ENCODE measurements at regions not wholly inside any gene's neighbourhood (a gene's known extent, or its start where the extent isn't known, plus 50 kb on each side); places are given as distances from the start of the nearest gene placed in this dataset.

DNA sequence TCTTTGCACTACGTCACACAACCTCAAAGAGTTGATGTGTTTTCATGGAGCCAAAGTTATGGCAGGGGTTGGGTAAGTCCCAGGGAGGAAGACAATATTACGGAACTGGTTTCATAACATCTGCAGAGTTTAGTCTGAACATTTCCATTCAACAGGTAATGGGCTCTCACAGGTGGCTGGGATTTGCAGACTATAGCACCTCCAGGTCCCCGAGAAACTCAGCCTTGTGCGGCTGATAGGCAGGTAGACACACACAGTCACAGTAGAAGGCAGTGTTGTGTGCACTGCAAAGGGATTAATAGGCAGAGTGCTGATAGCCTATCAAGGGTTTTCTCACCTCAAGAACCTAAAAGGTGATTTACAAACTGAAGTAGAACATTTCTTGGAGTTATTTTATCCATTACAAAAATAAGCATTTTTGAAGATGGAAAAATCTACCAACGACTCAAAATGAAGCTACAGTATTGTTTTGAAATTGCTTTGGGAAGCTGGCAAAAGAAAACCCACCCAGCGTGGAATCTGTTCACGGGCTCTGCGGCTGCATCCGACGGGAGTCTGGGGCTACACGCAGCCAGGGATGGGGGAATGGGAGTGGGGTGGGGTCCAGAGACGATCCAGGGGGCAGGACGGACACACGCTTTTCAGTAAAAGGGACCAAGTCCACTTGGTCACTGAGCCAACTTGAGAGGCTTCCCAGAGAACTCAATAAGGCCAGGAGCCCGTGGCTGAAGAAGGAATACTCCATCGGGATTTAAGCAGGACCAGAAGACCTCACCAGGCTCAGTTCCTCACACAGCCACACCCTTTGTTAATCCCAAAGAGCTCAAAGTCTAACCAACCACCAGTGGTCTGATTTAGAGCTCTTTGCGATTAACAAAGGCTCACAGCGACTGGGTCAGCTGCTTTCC, 82.9 kb downstream of the CHRNA1 start:
- ChIA-PET POLR2A (no interaction called here), CTCF (interaction anchor here (0.6 to 8.4 kb wide), 6 partner anchors 9 to 303 kb away, joined by 3 to 146 read pairs (median 4); no protein-coding TSS in a partner anchor)
- DNase-seq (ENCODE audit: low read depth, low spot score) = no peak
- TF ChIP-seq, protein P1, sequence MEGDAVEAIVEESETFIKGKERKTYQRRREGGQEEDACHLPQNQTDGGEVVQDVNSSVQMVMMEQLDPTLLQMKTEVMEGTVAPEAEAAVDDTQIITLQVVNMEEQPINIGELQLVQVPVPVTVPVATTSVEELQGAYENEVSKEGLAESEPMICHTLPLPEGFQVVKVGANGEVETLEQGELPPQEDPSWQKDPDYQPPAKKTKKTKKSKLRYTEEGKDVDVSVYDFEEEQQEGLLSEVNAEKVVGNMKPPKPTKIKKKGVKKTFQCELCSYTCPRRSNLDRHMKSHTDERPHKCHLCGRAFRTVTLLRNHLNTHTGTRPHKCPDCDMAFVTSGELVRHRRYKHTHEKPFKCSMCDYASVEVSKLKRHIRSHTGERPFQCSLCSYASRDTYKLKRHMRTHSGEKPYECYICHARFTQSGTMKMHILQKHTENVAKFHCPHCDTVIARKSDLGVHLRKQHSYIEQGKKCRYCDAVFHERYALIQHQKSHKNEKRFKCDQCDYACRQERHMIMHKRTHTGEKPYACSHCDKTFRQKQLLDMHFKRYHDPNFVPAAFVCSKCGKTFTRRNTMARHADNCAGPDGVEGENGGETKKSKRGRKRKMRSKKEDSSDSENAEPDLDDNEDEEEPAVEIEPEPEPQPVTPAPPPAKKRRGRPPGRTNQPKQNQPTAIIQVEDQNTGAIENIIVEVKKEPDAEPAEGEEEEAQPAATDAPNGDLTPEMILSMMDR (IDR thresholded peaks at IDR 0.05; ENCODE audit: low read depth, low read length) = no peak
- Histone ChIP-seq H3K27me3 (ENCODE audit: control insufficient read depth, insufficient read depth, low read length) (peaks cover 3% of the 10 kb centered on the region), H3K27ac (ENCODE audit: low read depth, low read length) (no peak overlapping the region), H3K4me3 (ENCODE audit: low read depth, low read length) (peak overlapping the region; percentile 83), H3K9me3 (ENCODE audit: control insufficient read depth, insufficient read depth, low read length) (no peaks in the 10 kb centered on the region)

DNA sequence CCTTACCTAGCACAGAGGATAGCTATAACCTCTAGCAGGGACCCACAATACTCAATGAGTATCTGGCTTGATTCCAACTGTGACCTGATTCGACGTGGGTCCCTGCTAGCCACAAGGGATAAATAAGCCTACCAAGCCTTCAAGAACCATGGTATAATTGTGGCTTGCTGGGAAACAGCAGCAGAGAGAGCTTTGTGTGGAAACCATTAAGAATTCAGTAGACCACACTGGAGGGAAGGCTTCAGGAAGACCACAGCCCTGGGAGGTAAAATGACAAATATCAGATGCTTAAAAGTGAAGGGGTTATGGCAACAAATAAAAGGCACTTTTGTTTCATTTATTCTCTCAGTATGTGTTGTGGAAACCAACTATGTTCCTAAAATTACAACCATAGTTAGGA, 82.6 kb upstream of the WIPF1 start:
- TF ChIP-seq, protein P1 (IDR thresholded peaks at IDR 0.05; ENCODE audit: low read depth, low read length) = no peak
- POLR2A ChIA-PET = no interaction called here
- DNase-seq (ENCODE audit: low read depth, low spot score) = no peak
- H3K27ac ChIP-seq (ENCODE audit: low read depth, low read length) = no peak overlapping the region
- CTCF ChIA-PET = interaction anchor here (0.7 to 1.6 kb wide), 4 partner anchors 9 to 103 kb away, joined by 3 to 9 read pairs (median 4); no protein-coding TSS in a partner anchor
- no peak overlapping the region for H3K4me3 ChIP-seq (ENCODE audit: low read depth, low read length)
- H3K27me3 ChIP-seq (ENCODE audit: control insufficient read depth, insufficient read depth, low read length) = peaks cover 3% of the 10 kb centered on the region
- no peaks in the 10 kb centered on the region for H3K9me3 ChIP-seq (ENCODE audit: control insufficient read depth, insufficient read depth, low read length)

DNA sequence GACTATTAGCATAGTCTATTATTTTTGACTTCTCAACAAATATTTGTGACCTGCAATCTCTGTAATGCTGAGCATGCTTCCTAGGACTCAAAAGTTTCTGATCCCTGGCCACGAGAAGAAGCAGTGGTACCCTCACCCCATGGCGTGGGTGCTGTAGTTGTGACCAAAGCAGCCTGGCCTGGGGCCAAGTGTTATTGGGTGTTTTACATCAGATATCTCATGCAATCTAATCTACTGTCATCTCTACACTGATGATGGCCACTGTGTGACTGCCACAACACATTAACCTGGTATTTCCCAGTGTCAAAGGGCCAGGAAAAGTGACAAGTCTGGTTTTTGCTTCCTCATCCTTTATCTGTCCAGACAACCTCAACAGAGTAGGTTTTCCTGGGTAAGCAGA, 80.8 kb upstream of the WIPF1 start:
- Histone ChIP-seq H3K9me3 (ENCODE audit: control insufficient read depth, insufficient read depth, low read length) (no peaks in the 10 kb centered on the region), H3K27ac (ENCODE audit: low read depth, low read length) (no peak overlapping the region), H3K27me3 (ENCODE audit: control insufficient read depth, insufficient read depth, low read length) (no peaks in the 10 kb centered on the region), H3K4me3 (ENCODE audit: low read depth, low read length) (no peak overlapping the region)
- TF ChIP-seq, protein P1 (IDR thresholded peaks at IDR 0.05; ENCODE audit: low read depth, low read length) = no peak
- ChIA-PET POLR2A (no interaction called here), CTCF (interaction anchor here (0.9 to 1.9 kb wide), 5 partner anchors 10 to 100 kb away, joined by 3 to 6 read pairs (median 5); no protein-coding TSS in a partner anchor)
- no peak for DNase-seq (ENCODE audit: low read depth, low spot score)

DNA sequence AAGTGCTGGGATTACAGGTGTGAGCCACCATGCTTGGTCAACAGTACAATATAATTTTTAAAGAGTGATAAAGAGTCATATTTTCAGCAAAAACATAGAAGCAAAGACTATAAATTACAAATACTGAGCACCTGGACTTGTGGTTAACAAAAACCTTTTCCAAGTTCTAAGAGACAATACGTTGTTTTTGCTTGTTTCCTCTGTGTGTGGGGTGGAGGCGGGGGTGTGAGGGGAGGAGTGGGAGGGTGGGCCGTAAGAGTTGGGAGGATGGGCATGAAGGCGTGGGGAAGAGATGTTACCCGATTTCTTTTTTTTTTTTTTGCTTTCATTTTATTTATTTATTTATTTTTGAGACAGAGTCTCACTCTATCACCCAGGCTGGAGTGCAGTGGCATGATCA, 78.0 kb upstream of the WIPF1 start:
- CTCF ChIA-PET = no interaction called here
- TF ChIP-seq, protein P1 (IDR thresholded peaks at IDR 0.05; ENCODE audit: low read depth, low read length) = no peak

DNA sequence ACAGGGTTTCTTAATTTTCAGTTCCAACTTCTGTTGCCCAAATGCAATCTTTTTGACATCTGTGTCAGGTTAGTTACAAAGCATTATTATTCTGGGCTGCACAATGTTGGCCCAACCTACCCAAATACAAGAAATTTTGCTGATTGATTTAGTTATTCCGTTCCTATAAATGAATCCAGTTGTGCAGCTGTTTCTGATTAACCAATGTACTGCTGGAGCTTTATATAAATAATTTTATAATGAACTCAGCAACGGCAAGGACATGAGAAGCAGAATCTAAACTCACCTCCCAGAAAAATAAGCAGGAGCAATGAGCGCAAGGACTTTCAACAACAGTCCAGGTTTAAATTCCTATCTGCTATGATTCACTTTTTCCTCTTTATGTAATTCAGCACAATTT, 76.3 kb upstream of the WIPF1 start:
- DNase-seq (ENCODE audit: low read depth, low spot score) = no peak
- CTCF ChIA-PET = interaction anchor here (0.8 to 1.4 kb wide), 4 partner anchors 14 to 127 kb away, joined by 3 to 6 read pairs (median 4); no protein-coding TSS in a partner anchor
- H3K4me3 ChIP-seq (ENCODE audit: low read depth, low read length) = no peak overlapping the region
- no peak overlapping the region for H3K27ac ChIP-seq (ENCODE audit: low read depth, low read length)
- TF ChIP-seq, protein P1 (IDR thresholded peaks at IDR 0.05; ENCODE audit: low read depth, low read length) = no peak
- POLR2A ChIA-PET = no interaction called here
- peaks cover 5% of the 10 kb centered on the region; the same call in 1 of the 2 replicates for H3K9me3 ChIP-seq (ENCODE audit: control insufficient read depth, insufficient read depth, low read length)
- H3K27me3 ChIP-seq (ENCODE audit: control insufficient read depth, insufficient read depth, low read length) = no peaks in the 10 kb centered on the region

More for the DNA sequence above, 78.0 kb upstream of the WIPF1 start:
- H3K27me3 ChIP-seq (ENCODE audit: control insufficient read depth, insufficient read depth, low read length) = no peaks in the 10 kb centered on the region
- peaks cover 5% of the 10 kb centered on the region; the same call in 1 of the 2 replicates for H3K9me3 ChIP-seq (ENCODE audit: control insufficient read depth, insufficient read depth, low read length)
- H3K4me3 ChIP-seq (ENCODE audit: low read depth, low read length) = no peak overlapping the region
- no peak overlapping the region for H3K27ac ChIP-seq (ENCODE audit: low read depth, low read length)
- DNase-seq (ENCODE audit: low read depth, low spot score) = no peak
- POLR2A ChIA-PET = no interaction called here
